ENCODE measurements at regions not wholly inside any gene's neighbourhood (a gene's known extent, or its start where the extent isn't known, plus 50 kb on each side); places are given as distances from the start of the nearest gene placed in this dataset.

GRCh38 chr20:54704032-54704635, 228.7 kb downstream of the DOK5 start:
- DNase-seq (no peak), ATAC-seq (no peak)
- Mint-ChIP-seq H3K4me1 (no peaks in the 10 kb centered on the region), H3K27ac (no peak overlapping the region), H3K4me3 (no peak overlapping the region), H3K27me3 (no peaks in the 10 kb centered on the region), H3K36me3 (no peaks in the 10 kb centered on the region), H3K9me3 (ENCODE audit: low read depth) (no peaks in the 10 kb centered on the region)
- CTCF ChIA-PET, result interaction anchor here (0.7 kb wide), 1 partner anchor 597 kb away, joined by 3 read pairs; no protein-coding TSS in a partner anchor
